ENCODE measurements at regions not wholly inside any gene's neighbourhood (a gene's known extent, or its start where the extent isn't known, plus 50 kb on each side); places are given as distances from the start of the nearest gene placed in this dataset.

DNA sequence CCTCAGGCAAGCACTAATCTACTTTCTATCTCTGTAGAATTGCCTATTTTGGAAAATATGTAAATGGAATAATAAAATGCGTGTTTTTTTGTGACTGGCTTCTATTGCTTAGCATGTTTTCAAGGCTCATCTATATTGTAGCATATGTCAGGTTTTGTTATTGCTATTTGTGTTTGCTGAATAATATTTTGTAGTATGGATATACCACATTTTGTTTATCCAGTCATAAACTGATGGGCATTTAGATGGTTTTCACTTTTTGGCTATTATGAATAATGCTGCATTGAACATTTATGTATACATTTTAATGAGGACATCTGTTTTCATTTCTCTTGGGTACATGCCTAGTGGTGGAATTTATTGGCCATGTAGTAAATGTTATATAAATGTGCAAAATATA, 183.3 kb upstream of the ZP4 start:
- no peak for DNase-seq

DNA sequence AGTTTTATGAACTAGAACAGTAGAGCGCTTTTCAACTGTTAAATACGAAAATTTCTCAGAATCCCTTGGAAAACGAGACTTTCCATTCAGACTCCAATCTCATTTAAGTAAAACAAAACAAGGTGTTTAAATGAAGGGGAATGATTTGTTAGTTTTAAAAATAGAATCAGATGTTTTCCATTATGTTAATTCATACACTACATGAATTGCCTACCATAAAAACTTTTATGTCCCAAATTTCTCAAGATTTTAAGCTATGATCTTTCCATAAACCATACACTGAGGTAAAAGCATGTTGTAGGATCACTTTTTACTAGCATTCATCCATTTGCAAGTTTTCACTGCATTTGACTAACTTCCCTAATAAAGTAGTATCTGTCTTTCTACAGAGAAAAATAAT, 180.3 kb upstream of the ZP4 start:
- DNase-seq = no peak

DNA sequence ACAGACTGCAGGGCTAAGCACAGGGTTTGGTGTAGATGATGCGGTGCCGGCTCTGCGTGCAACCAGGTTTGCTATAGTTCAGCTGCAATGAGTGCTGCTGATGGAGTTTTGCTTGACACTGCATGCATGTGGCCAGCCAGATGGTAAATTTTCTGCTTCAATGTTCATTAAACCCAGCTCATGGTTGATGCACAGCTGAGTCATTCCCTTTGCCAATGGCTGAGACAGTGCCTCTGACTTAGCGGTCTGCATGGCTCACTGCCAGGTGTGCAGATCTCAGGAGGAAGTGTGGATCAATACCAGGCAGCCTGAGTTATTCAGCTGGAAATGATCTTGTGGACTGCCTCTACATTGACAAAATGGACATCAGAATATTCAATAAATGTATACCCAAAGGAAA, 172.7 kb upstream of the ZP4 start:
- DNase-seq = peak; percentile 6

DNA sequence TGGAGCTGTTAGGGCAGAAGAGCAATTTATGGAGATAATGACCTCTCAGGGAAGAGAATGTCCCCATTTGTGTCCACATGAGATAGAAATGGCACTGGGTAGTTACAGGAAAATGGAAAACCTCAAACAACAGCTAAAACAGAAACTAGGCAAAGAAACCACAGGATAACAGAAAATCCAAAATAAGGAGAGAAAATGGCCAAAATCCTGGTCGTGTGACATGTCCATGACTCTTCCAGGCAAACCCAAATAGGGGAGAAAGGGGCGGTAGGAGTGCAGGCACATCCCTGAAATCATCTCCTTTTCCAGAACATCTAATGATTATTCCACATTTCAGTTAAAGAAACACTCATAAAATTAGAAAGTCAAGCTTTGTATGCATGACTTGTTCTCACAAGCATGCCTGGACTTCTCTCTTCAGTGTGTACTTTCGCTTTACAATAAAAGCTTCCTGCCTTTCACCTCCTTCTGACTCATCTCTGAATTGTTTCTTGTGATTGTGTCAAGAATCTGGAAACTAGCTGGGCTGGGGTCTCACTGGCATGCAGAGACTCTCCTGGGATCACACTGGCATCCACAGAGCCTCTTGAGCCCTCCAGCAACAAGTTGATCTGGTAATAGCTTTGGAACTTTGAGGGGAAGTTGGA, 171.4 kb upstream of the ZP4 start:
- no peak for DNase-seq

DNA sequence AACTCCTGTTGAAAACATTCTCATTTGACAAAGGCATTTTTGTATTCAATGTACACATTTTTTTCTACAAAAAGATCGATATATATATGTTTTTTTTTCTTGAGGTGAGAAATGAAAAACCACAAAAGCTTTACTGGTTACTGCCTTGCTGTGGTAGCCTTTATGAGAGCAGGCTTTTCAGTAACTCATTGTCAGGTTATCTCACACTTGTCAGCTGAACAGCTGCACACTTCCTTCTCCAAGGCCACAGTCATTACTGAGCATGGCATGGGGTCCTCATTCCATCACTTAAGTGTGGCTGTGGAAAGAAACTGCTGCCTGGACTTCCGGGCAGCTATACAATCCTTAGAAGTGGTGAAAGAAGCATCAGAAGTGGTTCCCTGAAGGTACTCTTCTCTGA, 169.3 kb upstream of the ZP4 start:
- no peak for DNase-seq

DNA sequence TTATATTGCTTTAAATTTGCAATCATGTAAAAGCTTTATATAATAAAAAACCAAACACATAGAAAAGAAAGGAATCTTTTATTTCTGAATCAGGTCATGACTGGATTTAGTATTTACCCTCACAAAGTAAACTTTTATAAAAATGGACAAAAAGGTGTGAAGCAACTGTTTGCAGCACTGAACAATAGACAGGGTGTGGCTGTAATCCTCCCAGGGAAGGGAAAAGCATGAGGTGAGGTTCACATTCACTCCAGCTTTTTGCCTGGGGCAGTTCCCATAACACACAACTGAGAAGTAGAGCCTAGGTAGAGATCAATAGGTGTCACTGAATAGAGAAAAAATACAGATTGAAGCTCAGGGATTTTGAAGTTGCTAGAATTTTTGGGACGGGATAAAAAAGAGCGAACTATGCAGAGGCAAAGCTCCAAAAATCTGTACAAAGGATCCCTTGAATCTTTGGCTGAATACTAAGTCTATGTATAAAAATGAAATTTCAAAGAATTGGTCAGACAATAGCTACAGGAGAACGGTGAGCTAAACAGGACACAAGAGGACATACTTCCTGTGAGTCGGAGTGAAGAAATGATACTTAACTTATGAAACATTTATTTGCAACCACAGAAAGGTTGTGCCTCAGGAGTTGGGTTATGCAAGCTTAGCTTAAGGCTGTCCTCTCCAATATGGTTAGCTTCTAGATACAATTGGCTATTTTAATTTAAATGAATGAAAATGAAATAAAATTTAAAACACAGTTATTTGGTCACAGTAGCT, 162.0 kb upstream of the ZP4 start:
- DNase-seq = no peak

DNA sequence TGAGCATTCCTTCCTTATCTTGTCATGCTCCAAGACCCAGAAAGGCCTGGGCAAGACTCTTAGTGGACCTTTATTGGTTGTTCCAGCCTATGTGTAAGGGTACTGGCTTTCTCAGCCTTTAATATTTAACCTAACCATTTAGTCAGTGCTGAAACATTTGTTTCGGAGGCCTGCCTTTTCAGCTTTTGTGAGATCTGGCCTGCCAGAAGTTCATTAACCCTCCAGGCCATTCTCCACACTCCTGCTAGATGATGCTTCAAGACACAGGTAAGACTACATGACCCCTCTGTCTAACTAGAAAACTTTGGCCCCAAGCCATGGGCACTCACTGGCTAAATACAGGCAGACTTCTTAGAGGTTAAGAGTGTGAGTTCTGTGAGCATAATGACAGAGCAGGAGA, 138.4 kb upstream of the ZP4 start:
- no peak for DNase-seq

DNA sequence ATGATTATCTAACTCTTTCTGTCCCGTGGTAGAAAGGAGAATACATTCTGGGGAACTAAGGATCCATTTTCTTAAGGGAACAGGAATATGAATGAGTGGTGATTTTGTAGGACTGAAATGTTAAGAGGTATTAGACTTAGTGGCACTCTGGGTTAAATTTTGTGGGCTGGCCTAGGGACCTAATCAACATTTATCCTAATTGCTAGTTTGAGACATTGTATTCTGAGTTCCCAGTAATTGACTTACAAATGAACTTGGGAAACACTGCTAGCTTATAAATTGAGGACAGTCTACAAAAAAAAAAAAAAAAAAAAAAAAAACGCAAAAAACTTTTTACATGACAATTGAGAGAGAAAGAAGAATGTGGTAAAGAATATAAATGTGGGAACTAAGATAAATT, 136.6 kb upstream of the ZP4 start:
- no peak for DNase-seq

DNA sequence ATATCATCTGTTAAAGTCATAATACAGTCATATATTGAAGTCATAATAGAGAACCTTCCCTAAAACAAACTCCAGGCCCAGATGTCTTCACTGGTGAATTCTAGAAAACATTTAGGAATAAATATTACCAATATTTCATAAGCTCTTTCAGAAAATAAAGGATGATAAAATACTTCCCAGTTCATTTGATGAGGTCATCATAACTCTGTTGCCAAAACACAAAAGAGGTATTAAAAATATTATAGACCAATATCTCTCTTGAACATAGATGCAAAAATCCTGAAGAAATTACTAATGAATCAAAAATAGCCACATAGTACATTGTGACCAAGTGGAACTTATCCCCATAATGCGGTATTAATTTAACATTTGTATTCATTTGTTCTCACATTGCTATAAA, 132.4 kb upstream of the ZP4 start:
- no peak for DNase-seq

DNA sequence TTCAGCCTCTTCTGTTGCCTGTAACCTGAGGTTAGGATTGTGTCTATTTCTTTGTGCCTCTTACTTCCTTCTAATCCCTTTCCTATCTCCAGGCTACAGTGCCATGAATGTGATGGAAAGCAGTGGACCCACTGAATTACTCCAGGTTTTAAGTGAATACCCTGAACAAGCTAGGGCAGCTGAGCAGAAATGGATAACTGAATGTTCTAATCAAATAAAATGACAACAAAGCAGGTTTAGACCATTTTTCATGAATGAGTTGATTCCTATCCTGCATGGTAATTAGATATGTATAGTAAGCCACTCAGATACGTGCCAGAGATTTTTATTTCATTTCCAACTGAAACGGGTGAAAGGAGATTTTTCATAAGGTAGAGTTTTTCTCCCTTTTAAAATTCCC, 127.5 kb upstream of the ZP4 start:
- DNase-seq = no peak

DNA sequence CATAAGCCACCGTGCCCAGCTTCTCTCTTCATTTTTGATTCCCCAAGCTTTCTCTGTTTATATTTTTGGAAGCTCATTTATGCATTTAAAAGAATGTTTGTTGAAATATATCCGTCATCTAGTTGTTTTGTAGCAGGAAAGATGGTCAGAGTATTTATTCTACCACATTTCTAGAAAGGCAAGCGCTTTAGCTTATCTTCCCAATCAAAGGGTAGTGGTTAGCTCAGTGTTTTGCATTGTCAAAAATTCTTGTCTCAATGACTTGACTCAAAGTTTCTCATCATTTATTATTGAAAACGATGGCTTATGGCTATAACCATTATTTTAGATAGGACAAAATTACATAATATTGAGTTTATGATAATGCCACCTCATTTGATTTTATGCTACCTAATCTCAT, 116.1 kb upstream of the ZP4 start:
- DNase-seq = no peak

DNA sequence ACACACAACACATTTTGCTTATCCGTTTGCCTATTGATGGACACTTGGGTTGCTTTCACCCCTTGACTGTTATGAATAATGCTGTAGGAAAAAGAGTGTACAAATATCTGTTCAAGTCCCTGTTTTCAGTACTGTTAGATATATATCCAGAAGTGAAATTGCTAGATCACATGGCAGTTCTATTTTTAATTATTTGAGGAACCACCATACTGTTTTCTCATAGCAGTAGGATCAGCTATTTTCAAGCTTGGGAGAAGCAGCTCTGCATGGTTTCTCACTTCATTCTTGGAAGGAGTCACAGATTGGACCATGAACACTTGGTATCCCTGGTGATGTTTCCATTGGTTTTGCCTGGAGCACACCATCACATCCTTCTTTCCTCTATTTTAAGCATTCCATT, 114.4 kb upstream of the ZP4 start:
- DNase-seq = no peak

DNA sequence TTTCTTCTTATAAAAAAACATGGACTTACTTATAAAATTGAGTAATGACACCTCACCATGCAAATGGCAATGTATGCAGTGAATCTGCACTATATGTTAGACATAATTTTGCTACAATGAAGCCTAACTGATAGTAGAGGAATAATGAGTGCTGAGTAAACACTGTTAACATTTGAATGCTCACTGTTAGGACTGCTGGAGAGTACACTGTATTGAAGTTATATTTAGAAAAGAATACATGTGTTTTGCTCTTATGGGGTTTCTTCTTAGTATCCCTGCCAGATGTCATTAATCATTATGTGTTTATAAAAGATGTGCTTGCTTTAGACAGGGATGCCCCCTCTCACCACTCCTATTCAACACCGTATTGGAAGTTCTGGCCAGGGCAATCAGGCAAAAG, 111.1 kb upstream of the ZP4 start:
- DNase-seq = no peak

DNA sequence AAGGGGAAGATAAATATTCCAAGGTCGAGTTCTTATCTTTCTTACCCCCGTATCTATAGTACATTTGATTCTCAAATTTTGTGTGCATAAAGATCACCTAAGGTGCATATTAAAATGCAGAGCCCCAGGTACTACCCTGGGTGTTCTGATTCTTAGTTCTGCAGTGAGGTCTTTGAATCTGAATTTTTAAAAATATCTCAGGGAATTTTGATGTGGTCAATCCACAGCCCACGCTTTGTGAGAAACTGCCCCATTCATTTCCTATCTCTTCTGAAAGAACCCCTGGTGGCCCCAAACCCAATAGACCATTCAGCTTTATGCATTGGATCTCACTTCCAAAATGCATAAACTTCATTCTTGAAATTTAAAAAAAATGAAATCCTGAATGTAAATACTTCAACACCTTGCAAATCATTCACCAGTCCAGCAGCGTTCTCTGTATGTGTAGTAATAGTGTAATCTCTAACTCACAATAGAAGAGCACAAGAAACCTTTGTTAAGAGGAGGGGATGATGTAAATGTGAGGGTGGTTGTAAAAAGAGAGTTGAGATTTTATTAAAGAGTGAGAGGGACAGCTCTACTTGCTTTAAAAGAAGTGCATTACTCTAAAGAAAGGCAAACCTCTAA, 108.8 kb upstream of the ZP4 start:
- no peak for DNase-seq

DNA sequence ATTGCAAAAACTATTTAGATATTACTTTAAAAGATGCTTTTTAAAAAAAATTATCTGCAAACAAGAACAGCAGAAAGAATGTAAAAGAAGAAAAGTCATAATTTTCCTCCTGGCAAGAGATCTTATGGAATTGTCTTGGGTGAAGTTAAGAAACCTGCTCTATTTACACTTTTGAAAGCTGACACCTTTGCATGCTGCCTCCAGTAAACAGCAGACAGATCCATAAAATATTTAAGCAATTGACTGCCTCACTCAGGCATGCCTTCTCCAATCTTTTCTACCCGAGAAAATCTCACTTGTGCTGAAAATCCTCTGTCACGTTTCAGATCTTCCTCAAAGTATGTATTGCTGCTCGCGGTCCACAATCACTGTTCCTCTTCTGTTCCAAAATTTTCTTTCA, 107.9 kb upstream of the ZP4 start:
- no peak for DNase-seq

DNA sequence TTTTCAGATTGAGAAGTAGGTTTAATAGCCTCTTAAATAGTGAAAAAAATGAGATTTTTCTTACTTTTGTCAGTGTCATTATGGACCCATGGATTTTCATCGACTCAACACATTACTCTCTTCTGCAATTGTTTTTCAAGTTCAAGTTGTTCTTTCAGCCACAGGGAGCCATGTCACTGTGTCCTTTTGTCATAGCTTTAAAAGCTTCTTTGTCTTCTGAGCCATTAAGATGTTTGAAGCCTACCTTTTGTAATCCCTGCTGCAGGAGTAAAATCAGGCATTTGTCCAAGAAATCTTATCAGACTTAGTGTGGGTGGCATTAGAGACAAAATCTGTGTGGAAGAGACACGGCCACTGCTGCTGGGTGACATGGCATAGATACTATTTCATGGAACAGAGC, 92.8 kb upstream of the ZP4 start:
- no peak for DNase-seq

DNA sequence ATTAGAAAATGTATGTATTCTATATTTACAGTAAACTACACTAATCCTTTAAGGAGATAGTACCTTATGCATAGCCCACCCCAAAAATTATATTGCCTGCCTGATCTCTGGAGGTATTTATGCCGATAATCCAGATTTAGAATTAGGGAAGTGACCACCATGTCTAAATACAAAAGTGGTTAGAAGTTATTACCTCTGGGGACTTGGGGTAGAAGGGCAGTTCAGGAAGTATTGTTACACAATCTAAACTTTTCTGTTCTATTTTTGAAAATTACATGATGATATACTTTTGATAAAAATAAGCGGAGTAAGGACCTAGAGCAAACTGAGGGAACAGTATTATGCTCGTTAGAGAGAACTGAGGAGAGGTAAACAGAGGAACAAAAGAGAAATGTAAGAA, 90.5 kb upstream of the ZP4 start:
- no peak for DNase-seq

DNA sequence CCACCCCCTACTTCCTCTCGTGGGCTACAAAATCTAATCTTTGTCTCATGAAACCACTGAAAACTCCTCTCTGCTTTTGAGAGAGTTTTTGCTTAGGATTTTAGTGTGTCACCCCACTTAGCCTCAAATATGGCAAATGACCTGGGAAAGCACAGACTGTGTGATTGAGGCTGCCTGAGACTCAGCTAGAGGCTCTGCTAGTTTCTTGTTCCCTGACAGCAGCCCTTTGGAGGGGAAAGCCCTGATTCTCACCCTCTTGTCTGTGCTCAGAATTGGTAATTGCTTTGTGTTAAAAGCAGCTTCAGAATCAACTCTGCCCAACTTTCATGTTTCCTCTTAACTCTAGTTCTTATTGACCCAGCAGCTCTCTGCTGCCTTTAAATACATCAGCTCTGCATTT, 85.6 kb upstream of the ZP4 start:
- no peak for DNase-seq

DNA sequence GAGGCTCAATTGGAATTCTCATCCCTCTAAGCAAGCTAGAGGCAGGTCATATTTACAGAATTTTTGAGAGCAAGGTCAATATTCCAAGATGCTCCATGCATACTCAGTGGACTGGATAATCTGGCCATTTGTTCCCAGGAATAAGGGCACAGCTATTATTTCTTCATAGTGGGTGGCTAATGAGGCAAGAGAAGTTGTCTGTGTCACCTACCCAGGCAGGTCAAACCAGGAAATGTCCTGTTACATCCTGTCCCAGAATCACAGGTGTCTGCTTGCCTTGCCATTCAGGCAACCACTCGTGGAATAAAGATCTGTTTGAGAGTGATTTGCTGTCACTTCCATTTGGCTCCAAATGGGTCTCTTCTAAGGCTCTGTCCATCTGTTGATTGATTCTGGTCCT, 85.2 kb upstream of the ZP4 start:
- DNase-seq = no peak

DNA sequence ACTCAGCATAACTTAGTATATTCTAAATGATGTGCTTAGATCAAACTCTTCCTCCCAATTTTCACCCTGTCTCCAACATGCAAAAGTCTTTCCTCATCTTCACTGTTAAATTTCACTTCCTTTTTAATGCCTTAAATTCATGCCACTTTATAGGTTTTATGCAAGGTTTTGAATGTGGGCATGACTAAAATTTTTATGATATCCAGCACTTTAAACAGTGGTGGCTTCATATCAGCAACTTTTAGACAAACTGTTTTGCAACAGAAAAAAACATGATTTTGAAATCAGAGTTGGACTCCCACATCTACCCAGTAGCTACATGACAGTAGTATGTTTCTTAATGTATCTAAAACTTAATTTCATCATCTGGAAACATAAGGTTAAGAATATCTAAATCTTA, 84.7 kb upstream of the ZP4 start:
- no peak for DNase-seq

DNA sequence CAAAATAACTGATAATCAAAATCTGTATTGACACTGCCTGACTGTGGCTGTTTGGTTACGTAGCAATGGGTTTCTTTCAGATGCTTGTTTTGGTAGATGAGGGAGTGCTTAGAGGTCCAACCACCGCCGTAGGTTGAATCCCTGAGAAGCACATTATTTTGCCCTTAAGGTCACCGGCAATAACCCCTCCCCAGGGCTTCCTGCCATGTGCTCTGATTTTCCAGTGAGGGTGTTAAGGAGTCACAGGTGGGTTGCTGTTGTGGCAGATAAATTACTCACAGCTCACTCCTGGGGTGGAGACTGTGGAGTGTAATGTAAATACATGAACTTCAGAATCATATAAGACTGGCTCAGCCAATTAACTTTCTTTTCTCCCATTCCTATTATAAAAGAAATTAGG, 81.5 kb upstream of the ZP4 start:
- DNase-seq = no peak

DNA sequence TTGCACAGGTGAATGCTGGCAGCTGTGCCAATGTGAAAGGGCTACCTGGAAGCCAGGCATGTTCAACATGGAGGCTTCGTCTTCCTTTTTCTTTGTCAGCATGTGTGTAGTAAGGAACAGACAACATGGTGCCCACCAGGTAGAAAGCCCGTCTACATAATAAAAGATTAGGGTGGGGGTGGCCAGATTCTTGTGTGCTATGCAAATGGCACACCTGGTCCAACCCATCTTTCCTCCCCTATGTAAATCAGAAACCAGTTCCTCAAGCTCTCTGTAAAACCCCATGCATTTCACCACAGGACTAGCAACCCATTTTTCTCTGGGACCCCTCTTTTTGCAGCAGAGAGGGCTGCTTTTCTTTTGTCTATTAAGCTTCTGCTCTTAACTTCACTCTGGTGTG, 72.3 kb upstream of the ZP4 start:
- DNase-seq = no peak

DNA sequence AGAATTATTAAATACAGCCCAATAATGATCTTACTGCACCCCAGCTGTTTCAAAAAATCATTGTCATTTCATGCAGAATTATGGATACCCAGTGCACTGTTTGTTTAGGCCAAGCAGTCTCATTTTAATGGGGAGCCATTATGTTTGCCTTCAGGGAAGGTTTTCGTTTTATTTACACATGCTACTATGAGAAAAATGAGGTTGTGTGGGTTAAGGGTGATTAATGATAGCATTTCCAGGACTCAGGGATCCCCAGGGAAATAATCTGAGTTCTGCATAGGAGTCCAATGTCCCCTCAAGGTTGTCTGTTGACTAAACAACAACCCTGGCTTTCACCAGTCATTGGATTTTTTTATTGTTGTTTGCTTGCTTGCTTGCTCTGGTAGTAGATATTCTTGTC, 71.0 kb upstream of the ZP4 start:
- DNase-seq = no peak

DNA sequence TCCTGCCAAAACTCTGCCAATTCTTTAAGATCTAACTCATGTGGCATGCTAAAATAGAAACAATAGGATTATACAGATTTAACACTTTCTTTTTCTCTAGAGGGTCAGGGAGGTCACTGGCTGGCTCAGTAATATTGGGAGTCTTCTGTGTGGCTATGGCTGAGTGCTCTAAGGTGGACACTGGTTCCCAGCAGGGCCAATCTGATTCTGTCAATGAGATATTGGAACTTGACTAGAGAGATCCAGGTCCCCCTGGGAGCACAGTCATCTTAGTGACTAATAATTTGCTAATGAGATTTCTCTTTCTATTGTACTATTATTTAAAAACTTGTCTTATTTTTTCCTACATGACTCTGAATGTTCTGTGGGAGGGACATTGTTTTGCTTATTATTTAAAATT, 69.1 kb upstream of the ZP4 start:
- DNase-seq = no peak

DNA sequence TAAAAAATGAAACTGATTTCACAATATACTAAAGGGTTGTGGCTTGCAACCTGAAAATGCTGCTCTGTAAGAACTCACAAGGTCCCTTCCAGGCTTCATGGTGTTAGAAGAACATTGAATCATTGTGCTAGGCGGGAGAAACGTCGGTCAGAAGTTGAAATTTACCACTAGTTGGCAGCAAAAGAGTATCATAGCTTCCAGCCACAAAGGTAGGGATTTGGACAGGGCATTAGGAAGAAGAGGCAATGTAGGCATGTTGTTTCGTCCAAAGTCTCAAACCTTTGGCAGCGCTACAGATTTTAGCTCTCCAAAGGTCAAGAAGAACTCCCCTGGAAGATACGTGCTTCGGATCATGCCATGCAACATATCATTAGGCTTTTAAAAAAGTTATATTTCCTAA, 62.5 kb upstream of the ZP4 start:
- peak; percentile 11 for DNase-seq

All from NCI-H82 (cell line).